Ovary (tissue), 7 donors: ENCODE measurements at regions not wholly inside any gene's neighbourhood (a gene's known extent, or its start where the extent isn't known, plus 50 kb on each side); places are given as distances from the start of the nearest gene placed in this dataset.

Experiments used
- DNase-seq, 5 donors: peaks; one replicate each; pipeline ENCODE4 v3.0.0-alpha.2; 2019 to 2020
- H3K27ac ChIP-seq, 2 donors: fragments of 200-600 bp; one replicate each; pipeline versions ENCODE4 v1.5.1 to v1.8.0; 2019 to 2022
- H3K27me3 ChIP-seq: fragments of 200-600 bp; one replicate; pipeline ENCODE4 v1.8.0; 2022
- H3K36me3 ChIP-seq: fragments of 200-600 bp; sonication (generic); one replicate; pipeline ENCODE4 v1.5.1; 2019
- H3K4me1 ChIP-seq: one replicate; pipeline ENCODE4 v1.8.1; 2013; ENCODE audit warnings: mild to moderate bottlenecking, moderate library complexity; ENCODE audit not compliant: insufficient read depth
- H3K4me3 ChIP-seq: fragments of 200-600 bp; sonication (generic); one replicate; pipeline ENCODE4 v1.5.1; 2017
- H3K9me3 ChIP-seq, 2 donors: fragments of 200-600 bp in 1 of 2; sonication (generic) in 1 of 2; one replicate each; pipeline versions ENCODE4 v1.5.1 to v1.8.1; 2013 to 2019; ENCODE audit warnings: mild to moderate bottlenecking in 1 of 2, moderate library complexity in 1 of 2
- CTCF ChIP-seq, 3 donors: fragments of 450-650 bp in 2 of 3; fragments of 200-600 bp in 1 of 3; IDR thresholded peaks; one replicate each; pipeline versions ENCODE4 v1.5.1 to v1.8.0; 2016 to 2022; ENCODE audit warnings: antibody characterized with exemption in 3 of 3, mild to moderate bottlenecking in 1 of 3
- EP300 ChIP-seq: sonication (generic); formaldehyde crosslinking; IDR thresholded peaks from one replicate; pipeline ENCODE4 v1.6.1; 2017; ENCODE audit warnings: antibody characterized with exemption
- POLR2A ChIP-seq: fragments of 450-650 bp; IDR thresholded peaks from one replicate; pipeline ENCODE4 v1.6.1; 2017; ENCODE audit warnings: antibody characterized with exemption, mild to moderate bottlenecking, moderate library complexity
- WGBS, 3 donors: extraction: QIAGEN DNeasy Blood & Tissue Kit in 1 of 3; methylation state at CpG; one replicate each; pipeline versions ENCODE4 v1.1.5 to v1.1.7; 2013 to 2017; 5-methylcytosine and 5-hydroxymethylcytosine counted together
- intact Hi-C, 4 donors: fragments of 100-400 bp; cut with DNase I; formaldehyde crosslinking; loops; one replicate each; pipeline versions ENCODE4 v1.11.0 to v1.15.1; 2022 to 2023
- donor health status: DM: no; HTN: no; CAD: no; lungs with moderate emphysema.
- donor health status: DM: no; HTN: no; CAD: no.
- donor health status: Bipolar disorder and iron deficiency.
- donor health status: DM: no; HTN: no; CAD: no.
- donor health status: DM: yes; HTN: yes; CAD: no.

DNA sequence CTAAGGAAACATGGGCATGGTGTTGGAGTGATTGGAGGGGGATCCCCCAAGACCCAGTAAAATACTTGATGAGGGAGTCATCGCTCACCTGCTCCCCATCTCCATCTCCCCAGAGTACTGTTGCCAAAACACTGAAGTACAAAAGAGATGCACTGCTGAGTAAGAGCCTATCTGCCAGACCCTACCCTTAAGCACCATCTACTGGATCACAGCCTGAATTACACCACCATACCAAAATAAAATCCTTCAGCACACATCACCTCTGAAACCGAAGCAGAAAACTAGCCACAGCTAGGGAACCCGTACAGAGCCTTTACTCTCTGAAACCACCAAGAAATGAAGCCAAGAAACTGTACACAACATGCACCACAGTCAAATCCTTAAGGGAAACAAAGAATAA lies 466.3 kb upstream of the ACTRT1 start:
- WGBS, 3 donors = 31 to 49% (median 42%) methylated on average over 3 of the region's 3 CpGs
- TF ChIP-seq POLR2A (no peak), EP300 (no peak), CTCF (IDR thresholded peaks at IDR 0.05) (no peak)

DNA sequence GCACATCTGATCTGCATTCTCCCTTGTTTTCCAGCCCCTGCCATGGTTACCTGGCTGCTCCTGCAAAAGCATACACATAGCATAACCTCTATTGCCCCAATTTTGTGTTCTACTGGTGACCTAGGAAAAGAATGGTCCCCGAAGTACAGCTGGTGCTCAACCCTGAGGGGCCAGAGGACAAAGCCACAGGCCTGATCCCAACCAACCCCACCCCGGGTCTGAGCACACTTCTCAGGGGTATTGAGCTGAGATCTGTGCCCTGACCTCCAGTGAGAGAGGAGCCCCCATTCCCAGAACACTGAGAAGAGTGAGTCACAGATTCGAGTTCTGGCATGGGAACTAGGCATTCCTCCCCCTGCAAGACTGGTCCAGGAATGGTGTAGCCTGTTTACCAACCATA lies 465.5 kb upstream of the ACTRT1 start:
- Histone ChIP-seq H3K27ac (no peak overlapping the region), H3K4me1 (no peaks in the 10 kb centered on the region), H3K9me3 (no peaks in the 10 kb centered on the region), H3K27me3 (no peaks in the 10 kb centered on the region), H3K36me3 (no peaks in the 10 kb centered on the region), H3K4me3 (no peak overlapping the region)
- WGBS, 3 donors = 50 to 58% (median 56%) methylated on average over 3 of the region's 3 CpGs
- TF ChIP-seq EP300 (no peak), CTCF (IDR thresholded peaks at IDR 0.05) (no peak), POLR2A (no peak)
- no peak for DNase-seq
- intact Hi-C loops = no loop called here

More for the DNA sequence above, 466.3 kb upstream of the ACTRT1 start:
- Histone ChIP-seq H3K27me3 (no peaks in the 10 kb centered on the region), H3K9me3 (no peaks in the 10 kb centered on the region), H3K36me3 (no peaks in the 10 kb centered on the region), H3K27ac (no peak overlapping the region), H3K4me1 (no peaks in the 10 kb centered on the region), H3K4me3 (no peak overlapping the region)
- DNase-seq = no peak
- intact Hi-C loops = no loop called here

GRCh38 chrX:128504496-128504895 lies 452.3 kb upstream of the ACTRT1 start:
- H3K4me1 ChIP-seq = no peaks in the 10 kb centered on the region

GRCh38 chrX:128464116-128464515 lies 411.9 kb upstream of the ACTRT1 start:
- no peaks in the 10 kb centered on the region for H3K9me3 ChIP-seq
- TF ChIP-seq POLR2A (no peak), EP300 (no peak), CTCF (IDR thresholded peaks at IDR 0.05) (no peak)
- no peaks in the 10 kb centered on the region for H3K4me1 ChIP-seq
- intact Hi-C loops = no loop called here
- WGBS, 3 donors = 67 to 79% (median 70%) methylated on average over 5 of the region's 5 CpGs
- DNase-seq = no peak
- no peak overlapping the region for H3K27ac ChIP-seq
- no peak overlapping the region for H3K4me3 ChIP-seq
- no peaks in the 10 kb centered on the region for H3K36me3 ChIP-seq
- H3K27me3 ChIP-seq = no peaks in the 10 kb centered on the region

More at GRCh38 chrX:128504496-128504895, 452.3 kb upstream of the ACTRT1 start:
- Histone ChIP-seq H3K27me3 (no peaks in the 10 kb centered on the region), H3K36me3 (no peaks in the 10 kb centered on the region), H3K4me3 (no peak overlapping the region), H3K27ac (no peak overlapping the region), H3K9me3 (no peaks in the 10 kb centered on the region)
- no peak for DNase-seq
- TF ChIP-seq EP300 = no peak
- TF ChIP-seq CTCF (IDR thresholded peaks at IDR 0.05) = no peak
- no peak for TF ChIP-seq POLR2A
- intact Hi-C loops = no loop called here

GRCh38 chrX:128460835-128461234 lies 408.6 kb upstream of the ACTRT1 start:
- intact Hi-C loops = no loop called here
- H3K4me1 ChIP-seq = no peaks in the 10 kb centered on the region
- H3K9me3 ChIP-seq = no peaks in the 10 kb centered on the region
- no peak overlapping the region for H3K4me3 ChIP-seq
- no peak for DNase-seq
- no peaks in the 10 kb centered on the region for H3K27me3 ChIP-seq
- TF ChIP-seq EP300 (no peak), CTCF (IDR thresholded peaks at IDR 0.05) (no peak), POLR2A (no peak)
- no peaks in the 10 kb centered on the region for H3K36me3 ChIP-seq
- 39 to 41% (median 40%) methylated on average over 6 of the region's 6 CpGs for WGBS, 3 donors
- H3K27ac ChIP-seq = no peak overlapping the region
